ENCODE measurements at regions not wholly inside any gene's neighbourhood (a gene's known extent, or its start where the extent isn't known, plus 50 kb on each side); places are given as distances from the start of the nearest gene placed in this dataset.

GRCh38 chrX:14164828-14165227, 135.1 kb upstream of the GEMIN8 start:
- Histone ChIP-seq H3K36me3 (no peaks in the 10 kb centered on the region), H3K9me3 (peaks cover 0 to 21% of the 10 kb centered on the region in 2 donors), H3K27ac (no peak overlapping the region), H3K4me3 (no peak overlapping the region), H3K27me3 (no peaks in the 10 kb centered on the region), H3K4me1 (no peaks in the 10 kb centered on the region)
- intact Hi-C loops (cut with DNase I; ENCODE audit: low total_unique reads), result no loop called here
- no peak for DNase-seq (ENCODE audit: low spot score in 2 of 2)
- TF ChIP-seq POLR2A (IDR thresholded peaks at IDR 0.05) (no peak), CTCF (IDR thresholded peaks at IDR 0.05) (no peak), POLR2AphosphoS5 (IDR thresholded peaks at IDR 0.05) (no peak)

GRCh38 chrX:14125462-14125861, 95.8 kb upstream of the GEMIN8 start:
- no peak overlapping the region for H3K27ac ChIP-seq
- intact Hi-C loops (cut with DNase I; ENCODE audit: low total_unique reads), result loop anchor here (10.0 kb wide), 1 partner anchor 731 kb away; no protein-coding TSS in a partner anchor

GRCh38 chrX:14124562-14124961, 94.9 kb upstream of the GEMIN8 start:
- Histone ChIP-seq H3K9me3 (no peaks in the 10 kb centered on the region), H3K36me3 (no peaks in the 10 kb centered on the region), H3K4me3 (no peak overlapping the region), H3K27ac (no peak overlapping the region), H3K27me3 (peaks cover 0 to 29% of the 10 kb centered on the region in 2 donors), H3K4me1 (no peaks in the 10 kb centered on the region)
- DNase-seq (ENCODE audit: low spot score in 2 of 2), result no peak
- intact Hi-C loops (cut with DNase I; ENCODE audit: low total_unique reads), result loop anchor here (10.0 kb wide), 1 partner anchor 730 kb away; no protein-coding TSS in a partner anchor
- TF ChIP-seq POLR2AphosphoS5 (IDR thresholded peaks at IDR 0.05) (no peak), CTCF (IDR thresholded peaks at IDR 0.05) (no peak), POLR2A (IDR thresholded peaks at IDR 0.05) (no peak)

More at GRCh38 chrX:14125462-14125861, 95.8 kb upstream of the GEMIN8 start:
- TF ChIP-seq POLR2AphosphoS5 (IDR thresholded peaks at IDR 0.05) (no peak), CTCF (IDR thresholded peaks at IDR 0.05) (no peak), POLR2A (IDR thresholded peaks at IDR 0.05) (no peak)
- Histone ChIP-seq H3K27me3 (peaks cover 0 to 33% of the 10 kb centered on the region in 2 donors), H3K4me1 (no peaks in the 10 kb centered on the region), H3K9me3 (no peaks in the 10 kb centered on the region), H3K4me3 (no peak overlapping the region), H3K36me3 (no peaks in the 10 kb centered on the region)
- DNase-seq (ENCODE audit: low spot score in 2 of 2), result no peak

GRCh38 chrX:14095702-14096101, 66.0 kb upstream of the GEMIN8 start:
- no peak overlapping the region for H3K27ac ChIP-seq
- peaks cover 0 to 50% of the 10 kb centered on the region in 2 donors for H3K27me3 ChIP-seq
- TF ChIP-seq POLR2AphosphoS5 (IDR thresholded peaks at IDR 0.05) (no peak), CTCF (IDR thresholded peaks at IDR 0.05) (peak; percentile 56 to 64 (median 64)), POLR2A (IDR thresholded peaks at IDR 0.05) (no peak)
- no peak overlapping the region for H3K4me3 ChIP-seq
- DNase-seq (ENCODE audit: low spot score in 2 of 2), result peak in 1 of 2 donors; percentile 19
- intact Hi-C loops (cut with DNase I; ENCODE audit: low total_unique reads), result no loop called here
- H3K9me3 ChIP-seq, result peaks cover 0 to 9% of the 10 kb centered on the region in 2 donors
- no peaks in the 10 kb centered on the region for H3K4me1 ChIP-seq
- peaks cover 5% of the 10 kb centered on the region for H3K36me3 ChIP-seq

GRCh38 chrX:14094191-14094590, 64.5 kb upstream of the GEMIN8 start:
- Histone ChIP-seq H3K27me3 (peaks cover 0 to 55% of the 10 kb centered on the region in 2 donors), H3K36me3 (peaks cover 5% of the 10 kb centered on the region), H3K4me3 (no peak overlapping the region), H3K27ac (no peak overlapping the region), H3K9me3 (peaks cover 0 to 9% of the 10 kb centered on the region in 2 donors), H3K4me1 (no peaks in the 10 kb centered on the region)
- intact Hi-C loops (cut with DNase I; ENCODE audit: low total_unique reads), result no loop called here
- TF ChIP-seq POLR2A (IDR thresholded peaks at IDR 0.05), result no peak
- no peak for TF ChIP-seq POLR2AphosphoS5 (IDR thresholded peaks at IDR 0.05)
- no peak for TF ChIP-seq CTCF (IDR thresholded peaks at IDR 0.05)
- DNase-seq (ENCODE audit: low spot score in 2 of 2), result no peak
